VCaP (cell line): ENCODE measurements at regions not wholly inside any gene's neighbourhood (a gene's known extent, or its start where the extent isn't known, plus 50 kb on each side); places are given as distances from the start of the nearest gene placed in this dataset.
"Not testable (repeated sequence)": the region's sequence is repeated elsewhere in the genome, so short reads cannot be mapped to it uniquely, and the experiment has no call there.

Experiments
- H3K27ac ChIP-seq: fragments of 450-650 bp; 2 replicates; pipeline ENCODE4 v1.5.1; 2017
- TF ChIP-seq, protein P1 (sequence below): fragments of 450-650 bp; conservative IDR thresholded peaks from 2 replicates; pipeline ENCODE4 v1.5.1; 2017; ENCODE audit warnings: mild to moderate bottlenecking, moderate library complexity

GRCh38 chr4:137422666-137423065 is 109.6 kb downstream of the PCDH18 start:
- H3K27ac ChIP-seq, result no peak overlapping the region
- TF ChIP-seq, protein P1, sequence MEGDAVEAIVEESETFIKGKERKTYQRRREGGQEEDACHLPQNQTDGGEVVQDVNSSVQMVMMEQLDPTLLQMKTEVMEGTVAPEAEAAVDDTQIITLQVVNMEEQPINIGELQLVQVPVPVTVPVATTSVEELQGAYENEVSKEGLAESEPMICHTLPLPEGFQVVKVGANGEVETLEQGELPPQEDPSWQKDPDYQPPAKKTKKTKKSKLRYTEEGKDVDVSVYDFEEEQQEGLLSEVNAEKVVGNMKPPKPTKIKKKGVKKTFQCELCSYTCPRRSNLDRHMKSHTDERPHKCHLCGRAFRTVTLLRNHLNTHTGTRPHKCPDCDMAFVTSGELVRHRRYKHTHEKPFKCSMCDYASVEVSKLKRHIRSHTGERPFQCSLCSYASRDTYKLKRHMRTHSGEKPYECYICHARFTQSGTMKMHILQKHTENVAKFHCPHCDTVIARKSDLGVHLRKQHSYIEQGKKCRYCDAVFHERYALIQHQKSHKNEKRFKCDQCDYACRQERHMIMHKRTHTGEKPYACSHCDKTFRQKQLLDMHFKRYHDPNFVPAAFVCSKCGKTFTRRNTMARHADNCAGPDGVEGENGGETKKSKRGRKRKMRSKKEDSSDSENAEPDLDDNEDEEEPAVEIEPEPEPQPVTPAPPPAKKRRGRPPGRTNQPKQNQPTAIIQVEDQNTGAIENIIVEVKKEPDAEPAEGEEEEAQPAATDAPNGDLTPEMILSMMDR, result no peak

GRCh38 chr4:137421796-137422195 is 110.5 kb downstream of the PCDH18 start:
- TF ChIP-seq, protein P1, result no peak
- no peak overlapping the region for H3K27ac ChIP-seq

DNA sequence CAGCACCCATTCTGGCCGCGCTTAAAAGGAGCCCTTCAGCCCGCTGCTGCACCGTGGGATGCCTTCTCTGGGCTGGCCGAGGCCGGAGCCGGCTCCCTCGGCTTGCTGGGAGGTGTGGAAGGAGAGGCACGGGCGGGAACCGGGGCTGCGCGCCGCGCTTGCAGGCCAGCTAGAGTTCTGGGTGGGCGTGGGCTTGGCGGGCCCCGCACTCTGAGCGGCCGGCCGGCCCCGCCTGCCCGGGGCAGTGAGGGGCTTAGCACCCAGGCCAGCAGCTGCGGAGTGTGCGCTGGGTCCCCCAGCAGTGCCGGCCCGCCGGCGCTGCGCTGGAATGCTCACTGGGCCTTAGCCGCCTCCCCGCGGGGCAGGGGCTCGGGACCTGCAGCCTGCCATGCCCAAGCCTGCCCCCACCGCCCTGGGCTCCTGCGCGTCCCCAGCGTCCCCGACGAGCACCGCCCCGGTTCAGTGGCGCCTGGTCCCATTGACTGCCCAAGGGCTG is 111.3 kb downstream of the PCDH18 start:
- TF ChIP-seq, protein P1, result no peak
- no peak overlapping the region for H3K27ac ChIP-seq

DNA sequence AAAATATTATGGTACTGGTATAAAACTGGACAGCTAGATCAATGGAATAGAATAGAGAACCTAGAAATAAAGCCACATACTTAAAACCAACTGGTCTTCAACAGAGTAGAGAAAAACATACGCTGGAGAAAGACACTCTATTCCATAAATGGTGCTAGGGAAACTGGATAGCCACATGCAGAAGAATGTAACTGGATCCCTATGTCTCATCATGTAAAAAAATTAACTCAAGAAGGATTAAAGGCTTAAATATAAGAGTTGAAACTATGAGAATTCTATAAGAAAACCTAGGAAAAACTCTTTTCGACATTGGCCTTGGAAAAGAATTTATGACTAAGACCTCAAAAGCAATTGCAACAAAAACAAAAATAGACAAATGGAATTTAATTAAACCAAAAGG is 114.6 kb downstream of the PCDH18 start:
- TF ChIP-seq, protein P1, result no peak
- H3K27ac ChIP-seq, result no peak overlapping the region

DNA sequence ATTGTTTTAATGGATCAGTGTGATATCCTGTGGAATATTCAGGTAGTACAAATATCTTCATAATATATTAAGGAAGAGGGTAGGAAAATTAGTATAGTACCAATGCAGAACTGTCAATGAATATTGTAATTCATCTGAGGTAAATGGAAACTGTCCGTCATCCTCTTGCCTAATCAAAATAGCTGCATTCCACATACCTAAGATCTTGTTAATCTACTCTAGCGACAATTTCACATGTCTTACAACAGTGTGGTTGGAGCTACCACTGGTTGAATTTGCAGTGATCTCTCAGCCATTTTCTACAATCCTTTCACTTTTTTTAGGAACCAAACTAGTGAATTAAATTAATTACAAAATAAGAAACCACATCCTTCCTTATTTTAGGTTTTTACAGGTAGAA is 117.5 kb downstream of the PCDH18 start:
- TF ChIP-seq, protein P1, result no peak
- H3K27ac ChIP-seq, result no peak overlapping the region

GRCh38 chr4:137408527-137409177 is 123.6 kb downstream of the PCDH18 start:
- TF ChIP-seq, protein P1, result no peak

DNA sequence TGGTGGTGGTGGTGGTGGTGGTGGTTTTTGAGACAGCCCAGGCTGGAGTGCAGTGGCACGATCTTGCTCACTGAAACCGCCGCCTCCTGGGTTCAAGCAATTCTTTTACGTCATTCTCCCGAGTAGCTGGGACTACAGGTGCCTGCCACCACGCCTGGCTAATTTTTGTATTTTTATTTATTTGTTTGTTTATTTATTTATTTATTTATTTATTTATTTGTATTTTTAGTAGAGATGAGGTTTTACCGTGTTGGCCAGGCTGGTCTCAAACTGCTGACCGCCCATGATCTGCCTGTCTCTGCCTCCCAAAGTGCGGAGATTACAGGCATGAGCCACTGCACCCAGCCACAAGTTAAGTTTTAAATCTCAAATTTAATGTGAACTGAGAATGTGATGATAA is 126.5 kb downstream of the PCDH18 start:
- H3K27ac ChIP-seq, result not testable (repeated sequence)

More at GRCh38 chr4:137408527-137409177, 123.6 kb downstream of the PCDH18 start:
- H3K27ac ChIP-seq, result no peak overlapping the region

GRCh38 chr4:137394018-137394417 is 138.3 kb downstream of the PCDH18 start:
- TF ChIP-seq, protein P1, result no peak
- no peak overlapping the region for H3K27ac ChIP-seq
